ENCODE measurements at regions not wholly inside any gene's neighbourhood (a gene's known extent, or its start where the extent isn't known, plus 50 kb on each side); places are given as distances from the start of the nearest gene placed in this dataset.

- DNase-seq (ENCODE audit: low read depth) = no peak
- H3K4me3 ChIP-seq (ENCODE audit: low read depth, low read length) = no peak overlapping the region
Observed at GRCh38 chr2:57562495-57562894, 484.1 kb upstream of the VRK2 start.

GRCh38 chr2:57563015-57563414, 483.6 kb upstream of the VRK2 start:
- no peak for DNase-seq (ENCODE audit: low read depth)
- no peak overlapping the region for H3K4me3 ChIP-seq (ENCODE audit: low read depth, low read length)

- no peak for DNase-seq (ENCODE audit: low read depth)
- no peak overlapping the region for H3K4me3 ChIP-seq (ENCODE audit: low read depth, low read length)
Observed at GRCh38 chr2:57567245-57567644, 479.4 kb upstream of the VRK2 start.

- no peak for DNase-seq (ENCODE audit: low read depth)
- H3K4me3 ChIP-seq (ENCODE audit: low read depth, low read length) = no peak overlapping the region
Observed at GRCh38 chr2:57569396-57569795, 477.2 kb upstream of the VRK2 start.

GRCh38 chr2:57570961-57571360, 475.6 kb upstream of the VRK2 start:
- H3K4me3 ChIP-seq (ENCODE audit: low read depth, low read length) = no peak overlapping the region
- DNase-seq (ENCODE audit: low read depth) = no peak

GRCh38 chr2:57575700-57576268, 470.8 kb upstream of the VRK2 start:
- no peak overlapping the region for H3K4me3 ChIP-seq (ENCODE audit: low read depth, low read length)

GRCh38 chr2:57576983-57577382, 469.6 kb upstream of the VRK2 start:
- no peak for DNase-seq (ENCODE audit: low read depth)
- H3K4me3 ChIP-seq (ENCODE audit: low read depth, low read length) = no peak overlapping the region

More at GRCh38 chr2:57575700-57576268, 470.8 kb upstream of the VRK2 start:
- no peak for DNase-seq (ENCODE audit: low read depth)

GRCh38 chr2:57597940-57598339, 448.7 kb upstream of the VRK2 start:
- DNase-seq (ENCODE audit: low read depth) = no peak
- no peak overlapping the region for H3K4me3 ChIP-seq (ENCODE audit: low read depth, low read length)

GRCh38 chr2:57598551-57598950, 448.1 kb upstream of the VRK2 start:
- no peak overlapping the region for H3K4me3 ChIP-seq (ENCODE audit: low read depth, low read length)
- no peak for DNase-seq (ENCODE audit: low read depth)

GRCh38 chr2:57602733-57603132, 443.9 kb upstream of the VRK2 start:
- no peak for DNase-seq (ENCODE audit: low read depth)
- no peak overlapping the region for H3K4me3 ChIP-seq (ENCODE audit: low read depth, low read length)

- DNase-seq (ENCODE audit: low read depth) = no peak
- no peak overlapping the region for H3K4me3 ChIP-seq (ENCODE audit: low read depth, low read length)
Observed at GRCh38 chr2:57614988-57615387, 431.6 kb upstream of the VRK2 start.

GRCh38 chr2:57615855-57616556, 430.6 kb upstream of the VRK2 start:
- no peak overlapping the region for H3K4me3 ChIP-seq (ENCODE audit: low read depth, low read length)
- no peak for DNase-seq (ENCODE audit: low read depth)

- DNase-seq (ENCODE audit: low read depth) = no peak
- H3K4me3 ChIP-seq (ENCODE audit: low read depth, low read length) = no peak overlapping the region
Observed at GRCh38 chr2:57617318-57617717, 429.3 kb upstream of the VRK2 start.

- H3K4me3 ChIP-seq (ENCODE audit: low read depth, low read length) = no peak overlapping the region
- DNase-seq (ENCODE audit: low read depth) = no peak
Observed at GRCh38 chr2:57621122-57621663, 425.4 kb upstream of the VRK2 start.

- H3K4me3 ChIP-seq (ENCODE audit: low read depth, low read length) = no peak overlapping the region
- no peak for DNase-seq (ENCODE audit: low read depth)
Observed at GRCh38 chr2:57622009-57622408, 424.6 kb upstream of the VRK2 start.

- H3K4me3 ChIP-seq (ENCODE audit: low read depth, low read length) = no peak overlapping the region
- no peak for DNase-seq (ENCODE audit: low read depth)
Observed at GRCh38 chr2:57656198-57656597, 390.4 kb upstream of the VRK2 start.

- DNase-seq (ENCODE audit: low read depth) = no peak
- no peak overlapping the region for H3K4me3 ChIP-seq (ENCODE audit: low read depth, low read length)
Observed at GRCh38 chr2:57669570-57669969, 377.0 kb upstream of the VRK2 start.

- no peak for DNase-seq (ENCODE audit: low read depth)
- H3K4me3 ChIP-seq (ENCODE audit: low read depth, low read length) = no peak overlapping the region
Observed at GRCh38 chr2:57674025-57674424, 372.6 kb upstream of the VRK2 start.

- H3K4me3 ChIP-seq (ENCODE audit: low read depth, low read length) = no peak overlapping the region
- DNase-seq (ENCODE audit: low read depth) = no peak
Observed at GRCh38 chr2:57674743-57675142, 371.9 kb upstream of the VRK2 start.

- DNase-seq (ENCODE audit: low read depth) = no peak
- no peak overlapping the region for H3K4me3 ChIP-seq (ENCODE audit: low read depth, low read length)
Observed at GRCh38 chr2:57677296-57677695, 369.3 kb upstream of the VRK2 start.

- no peak overlapping the region for H3K4me3 ChIP-seq (ENCODE audit: low read depth, low read length)
- DNase-seq (ENCODE audit: low read depth) = no peak
Observed at GRCh38 chr2:57681650-57682049, 365.0 kb upstream of the VRK2 start.
